HUES6 (cell line): ENCODE measurements at regions not wholly inside any gene's neighbourhood (a gene's known extent, or its start where the extent isn't known, plus 50 kb on each side); places are given as distances from the start of the nearest gene placed in this dataset.

ENCODE experiments used
- H3K27ac ChIP-seq: 2 replicates; pipeline ENCODE4 v1.7.0; 2013; ENCODE audit warnings: low read depth, mild to moderate bottlenecking, low read length, inconsistent platforms
- H3K27me3 ChIP-seq: 2 replicates; pipeline ENCODE4 v1.6.1; 2013; ENCODE audit warnings: low read length; ENCODE audit not compliant: control insufficient read depth, insufficient read depth
- H3K36me3 ChIP-seq: 2 replicates; pipeline ENCODE4 v1.6.1; 2013; ENCODE audit warnings: low read length; ENCODE audit not compliant: control insufficient read depth, insufficient read depth
- H3K4me1 ChIP-seq: 2 replicates; pipeline ENCODE4 v1.6.1; 2013; ENCODE audit warnings: low read length; ENCODE audit not compliant: control insufficient read depth, insufficient read depth
- H3K4me3 ChIP-seq: 2 replicates; pipeline ENCODE4 v1.5.1; 2013; ENCODE audit warnings: low read depth, low read length
- H3K9ac ChIP-seq: one replicate; pipeline ENCODE4 v1.6.1; 2013; ENCODE audit warnings: mild to moderate bottlenecking, low read length
- H3K9me3 ChIP-seq: 2 replicates; pipeline ENCODE4 v1.6.1; 2013; ENCODE audit warnings: low read depth, low read length; ENCODE audit not compliant: control insufficient read depth, insufficient read depth

DNA sequence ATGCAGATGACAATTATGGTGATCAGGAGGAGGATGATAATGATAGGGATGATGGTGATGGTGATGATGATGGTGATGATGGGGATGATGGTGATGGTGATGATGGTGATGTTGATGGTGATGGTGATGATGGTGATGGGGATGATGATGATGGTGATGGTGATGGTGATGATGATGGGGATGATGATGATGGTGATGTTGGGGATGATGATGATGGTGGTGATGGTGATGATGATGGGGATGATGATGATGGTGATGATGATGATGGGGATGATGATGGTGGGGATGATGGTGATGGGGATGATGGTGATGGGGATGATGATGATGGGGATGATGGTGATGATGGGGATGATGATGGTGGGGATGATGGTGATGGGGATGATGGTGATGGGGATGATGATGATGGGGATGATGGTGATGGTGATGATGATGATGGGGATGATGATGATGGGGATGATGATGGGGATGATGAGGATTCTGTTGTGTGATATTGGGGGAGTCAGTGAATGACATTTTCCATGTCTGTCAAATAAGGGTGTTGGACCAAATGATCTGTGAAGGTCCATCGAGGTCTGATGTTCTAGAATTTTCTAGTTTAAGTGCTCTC is 65.6 kb upstream of the RPL11 start:
- H3K27ac ChIP-seq: no peak overlapping the region
- H3K36me3 ChIP-seq: no peaks in the 10 kb centered on the region
- H3K4me1 ChIP-seq: peaks cover 11% of the 10 kb centered on the region
- H3K27me3 ChIP-seq: peaks cover under 1% of the 10 kb centered on the region; the same call in 1 of the 2 replicates
- no peak overlapping the region for H3K9ac ChIP-seq
- H3K9me3 ChIP-seq: no peaks in the 10 kb centered on the region
- H3K4me3 ChIP-seq: no peak overlapping the region

DNA sequence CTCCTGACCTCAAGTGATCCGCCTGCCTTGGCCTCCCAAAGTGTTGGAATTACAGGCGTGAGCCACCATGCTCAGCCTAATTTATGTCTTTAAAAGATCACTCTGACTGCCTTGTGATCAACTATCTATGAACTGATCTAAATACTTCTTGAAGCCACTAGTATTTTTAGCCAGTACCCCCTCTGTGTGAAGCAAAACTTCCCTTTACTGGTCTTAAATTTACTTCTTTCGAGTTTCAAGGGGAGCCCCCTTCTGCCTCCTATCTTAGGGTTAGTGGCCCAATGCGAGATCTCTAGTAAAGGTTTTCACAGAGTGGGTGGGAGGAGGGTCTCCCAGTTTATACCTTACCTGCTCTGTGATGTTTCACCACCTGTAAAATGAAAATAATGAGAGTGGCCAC is 66.1 kb upstream of the RPL11 start:
- H3K36me3 ChIP-seq: no peaks in the 10 kb centered on the region
- H3K27ac ChIP-seq: no peak overlapping the region
- no peak overlapping the region for H3K9ac ChIP-seq
- H3K9me3 ChIP-seq: no peaks in the 10 kb centered on the region
- H3K4me3 ChIP-seq: no peak overlapping the region
- H3K27me3 ChIP-seq: peaks cover 6% of the 10 kb centered on the region
- peaks cover 11% of the 10 kb centered on the region for H3K4me1 ChIP-seq

DNA sequence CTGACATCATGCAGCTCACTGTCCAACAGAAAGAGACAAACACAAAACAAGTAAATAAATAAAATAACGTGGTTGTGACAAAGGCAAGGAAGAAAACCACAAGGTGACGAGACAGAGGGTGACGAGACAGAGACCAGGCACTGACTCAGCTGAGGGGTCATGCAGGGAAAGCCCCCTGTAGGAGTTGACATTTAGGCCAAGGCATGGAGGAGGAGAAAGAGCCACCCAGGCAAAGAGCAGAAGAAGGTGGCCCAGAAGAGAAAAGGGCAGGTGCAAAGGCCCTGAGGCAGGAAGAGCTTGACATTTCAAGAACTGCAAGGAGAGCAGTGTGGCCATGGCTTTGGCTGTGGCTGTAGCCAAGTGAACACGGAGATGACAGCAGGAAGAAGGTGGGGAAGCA is 65.1 kb upstream of the ID3 start:
- no peak overlapping the region for H3K9ac ChIP-seq
- H3K4me1 ChIP-seq: peaks cover 17% of the 10 kb centered on the region
- no peaks in the 10 kb centered on the region for H3K9me3 ChIP-seq
- H3K27ac ChIP-seq: no peak overlapping the region
- H3K36me3 ChIP-seq: no peaks in the 10 kb centered on the region
- peaks cover 16% of the 10 kb centered on the region for H3K27me3 ChIP-seq
- H3K4me3 ChIP-seq: no peak overlapping the region

DNA sequence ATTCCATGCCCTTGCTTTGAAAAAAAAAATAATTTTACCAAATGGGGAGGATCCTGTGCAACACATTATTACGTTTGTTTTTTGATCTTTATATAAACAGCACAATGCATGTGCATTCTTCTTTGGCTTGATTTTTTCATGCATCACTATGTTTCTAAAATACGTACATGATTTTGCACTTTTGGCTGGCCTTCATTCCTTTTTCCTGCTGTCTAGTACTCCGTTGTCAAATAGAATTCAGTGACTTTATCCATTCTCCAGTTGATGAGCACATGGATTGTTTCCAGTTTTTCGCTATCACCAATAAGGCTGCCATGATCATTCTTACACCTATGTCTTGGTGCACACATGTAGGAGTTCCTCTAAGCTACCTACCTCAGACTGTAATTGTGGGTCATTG is 63.0 kb upstream of the ID3 start:
- Histone ChIP-seq H3K27ac (no peak overlapping the region), H3K27me3 (peaks cover 29% of the 10 kb centered on the region), H3K4me3 (no peak overlapping the region), H3K4me1 (peaks cover 10% of the 10 kb centered on the region), H3K36me3 (no peaks in the 10 kb centered on the region), H3K9me3 (no peaks in the 10 kb centered on the region), H3K9ac (no peak overlapping the region)

DNA sequence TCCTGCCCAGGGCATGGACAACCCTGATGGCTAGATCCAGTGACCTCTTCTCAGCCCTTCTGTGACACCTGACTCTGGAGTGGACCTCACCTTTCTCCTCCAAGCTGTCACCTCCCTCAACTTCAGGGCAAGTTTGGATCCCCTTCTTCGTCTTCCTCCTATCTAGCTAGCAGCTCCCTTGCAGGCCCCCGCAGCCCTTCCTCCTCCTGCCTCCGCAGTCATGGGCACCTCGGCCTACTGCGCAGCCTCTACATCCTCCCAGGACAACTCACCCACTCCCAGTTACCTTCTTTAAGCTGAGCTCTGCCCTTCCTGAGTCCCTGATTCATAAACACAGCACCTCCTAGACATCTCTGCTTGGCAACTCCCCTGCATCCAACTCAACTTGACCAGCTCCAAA is 61.3 kb upstream of the ID3 start:
- Histone ChIP-seq H3K27ac (no peak overlapping the region), H3K27me3 (peaks cover 29% of the 10 kb centered on the region), H3K4me3 (no peak overlapping the region), H3K9me3 (no peaks in the 10 kb centered on the region), H3K36me3 (no peaks in the 10 kb centered on the region), H3K9ac (no peak overlapping the region), H3K4me1 (peaks cover 6% of the 10 kb centered on the region; the same call in 1 of the 2 replicates)

DNA sequence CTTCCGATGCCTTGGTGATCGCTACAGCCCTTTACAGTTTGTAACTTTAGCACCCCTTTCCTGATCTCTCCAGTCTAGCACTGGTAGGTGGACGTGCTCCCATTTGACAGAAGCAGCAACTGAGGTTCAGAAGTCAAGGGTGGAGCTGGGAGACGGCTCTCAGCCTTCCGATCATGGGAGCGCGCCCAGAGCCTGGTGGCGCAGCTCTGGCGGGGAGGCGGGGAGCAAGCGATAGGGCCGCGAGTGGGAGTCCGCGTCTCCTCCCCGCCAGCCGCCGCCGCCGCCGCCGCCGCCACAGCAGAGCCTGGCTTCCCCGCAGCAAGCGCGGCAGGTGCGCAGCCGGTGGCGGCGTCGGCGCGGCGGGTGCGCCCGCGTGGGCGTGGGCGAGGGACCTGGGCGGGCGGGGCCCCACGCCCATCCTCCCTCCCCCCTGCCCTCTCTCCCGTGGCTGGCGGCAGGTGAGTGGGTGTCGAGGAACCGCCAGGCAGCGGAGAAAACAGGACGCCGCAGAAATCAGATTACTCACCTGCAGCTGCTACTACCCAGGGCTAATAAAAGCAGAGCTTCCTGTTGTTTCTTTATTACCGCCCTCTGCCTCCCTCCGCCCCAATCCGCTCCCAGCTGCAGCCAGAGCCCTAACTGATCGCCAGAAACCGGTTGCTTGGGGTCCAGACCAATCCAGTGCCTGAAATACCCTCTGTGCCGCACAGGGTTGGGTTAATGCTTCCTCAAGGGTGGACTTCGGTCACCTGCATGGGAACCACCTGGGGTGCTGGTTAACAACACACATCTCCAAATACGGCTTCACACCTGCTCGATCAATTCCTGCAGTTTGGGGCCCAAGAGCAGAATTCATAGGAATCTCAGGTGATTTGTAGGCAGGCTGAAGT is 60.2 kb upstream of the ID3 start:
- H3K27me3 ChIP-seq: peaks cover 29% of the 10 kb centered on the region
- H3K36me3 ChIP-seq: no peaks in the 10 kb centered on the region
- no peak overlapping the region for H3K27ac ChIP-seq
- H3K9me3 ChIP-seq: no peaks in the 10 kb centered on the region
- peak overlapping the region; percentile 44 for H3K4me3 ChIP-seq
- no peak overlapping the region for H3K9ac ChIP-seq
- H3K4me1 ChIP-seq: peaks cover 6% of the 10 kb centered on the region; the same call in 1 of the 2 replicates

DNA sequence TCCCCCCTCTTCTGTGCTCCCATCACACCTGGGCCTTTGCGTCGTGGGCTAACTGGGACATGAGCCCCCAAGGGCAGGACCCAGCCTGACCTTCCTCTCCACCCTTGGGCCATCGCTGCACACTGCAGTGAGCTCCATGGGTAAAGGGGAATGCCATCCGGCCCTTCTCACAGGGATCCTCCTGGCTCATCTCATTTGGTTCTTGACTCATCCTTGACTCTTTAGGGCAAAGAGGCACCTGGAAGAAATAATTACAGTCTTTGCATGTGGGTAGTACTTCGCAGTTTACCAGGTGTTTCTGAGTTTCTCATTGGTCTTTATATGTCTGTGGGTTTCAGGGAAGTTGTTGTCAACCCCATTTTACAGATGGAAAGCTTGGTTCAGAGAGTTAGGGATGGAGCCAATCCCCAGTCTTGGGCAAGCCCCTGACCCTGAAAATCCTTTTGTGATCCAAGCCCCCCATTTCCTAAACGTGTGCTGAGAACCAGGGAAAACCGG is 59.3 kb upstream of the ID3 start:
- Histone ChIP-seq H3K4me1 (peaks cover 6% of the 10 kb centered on the region; the same call in 1 of the 2 replicates), H3K4me3 (no peak overlapping the region), H3K27me3 (peaks cover 29% of the 10 kb centered on the region), H3K27ac (no peak overlapping the region), H3K36me3 (no peaks in the 10 kb centered on the region), H3K9me3 (no peaks in the 10 kb centered on the region), H3K9ac (no peak overlapping the region)

DNA sequence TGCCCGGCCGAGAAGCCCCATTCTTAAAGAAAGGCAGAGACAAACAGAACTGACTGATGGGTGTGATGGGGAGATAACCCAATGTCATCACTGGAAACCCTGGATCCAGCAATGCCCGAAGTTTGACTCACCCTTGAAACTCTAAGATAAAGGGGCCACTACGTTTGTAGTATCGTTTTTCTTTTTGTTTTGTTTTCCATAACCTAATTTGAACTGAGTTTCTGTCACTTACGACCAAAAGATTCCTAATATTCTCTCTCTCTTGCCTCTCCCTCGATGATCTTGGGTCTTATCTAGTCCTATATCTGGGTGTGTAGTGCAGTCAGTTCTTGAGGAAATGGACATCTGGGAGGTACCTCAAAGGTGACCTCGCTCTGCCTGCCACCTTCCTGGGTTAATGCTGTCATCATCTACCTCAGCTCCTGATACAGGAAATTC is 57.8 kb upstream of the ID3 start:
- Histone ChIP-seq H3K4me3 (no peak overlapping the region), H3K27ac (no peak overlapping the region), H3K27me3 (peaks cover 29% of the 10 kb centered on the region), H3K36me3 (no peaks in the 10 kb centered on the region), H3K9me3 (no peaks in the 10 kb centered on the region), H3K9ac (no peak overlapping the region), H3K4me1 (peaks cover 21% of the 10 kb centered on the region)

DNA sequence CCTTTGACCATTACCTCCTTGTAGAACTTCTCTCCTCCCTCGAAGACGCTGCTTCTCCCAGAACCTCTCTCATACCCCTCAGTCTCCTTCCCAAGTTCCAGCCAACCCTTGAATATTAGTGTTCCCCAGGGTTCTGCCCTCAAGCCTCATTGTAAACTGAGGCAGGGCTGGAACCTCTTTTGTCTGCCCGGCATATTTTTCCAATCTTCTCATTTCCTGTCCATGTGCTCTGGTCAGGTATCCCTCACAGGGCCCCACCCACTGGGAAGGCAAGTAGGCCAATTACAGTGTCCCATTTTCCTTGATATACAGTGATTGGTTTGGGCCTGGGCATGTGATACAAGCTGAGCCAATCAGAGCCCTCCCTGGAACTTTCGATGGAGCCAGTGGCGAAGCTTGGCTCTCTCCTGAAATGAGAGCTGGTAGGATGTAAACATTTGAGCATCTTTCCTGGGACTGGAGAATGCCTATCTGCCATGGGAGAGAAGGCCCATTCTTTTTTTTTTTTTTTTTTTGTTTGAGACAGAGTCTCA is 57.1 kb upstream of the ID3 start:
- H3K4me1 ChIP-seq: peaks cover 24% of the 10 kb centered on the region
- no peak overlapping the region for H3K4me3 ChIP-seq
- peaks cover 29% of the 10 kb centered on the region for H3K27me3 ChIP-seq
- H3K27ac ChIP-seq: no peak overlapping the region
- no peaks in the 10 kb centered on the region for H3K36me3 ChIP-seq
- no peaks in the 10 kb centered on the region for H3K9me3 ChIP-seq
- no peak overlapping the region for H3K9ac ChIP-seq

DNA sequence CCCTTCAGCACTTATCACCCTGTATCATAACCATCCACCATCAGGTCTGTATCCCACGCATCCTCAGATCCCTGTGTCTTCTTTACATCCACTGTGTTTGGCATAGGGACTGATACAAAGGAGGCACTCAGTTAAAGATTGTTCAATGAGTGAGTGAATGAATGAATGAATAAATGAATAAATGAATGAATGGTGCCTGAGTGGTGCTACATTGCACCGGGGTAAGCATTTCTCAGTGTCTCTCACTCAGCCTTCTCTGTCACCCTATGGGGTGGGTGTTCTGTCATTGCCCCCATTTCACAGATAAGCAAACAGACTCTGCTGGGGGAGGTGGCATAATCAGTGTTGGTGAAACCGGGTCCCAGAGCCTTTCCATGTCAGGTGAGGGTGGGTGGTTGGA is 56.6 kb upstream of the ID3 start:
- H3K9me3 ChIP-seq: no peaks in the 10 kb centered on the region
- H3K4me3 ChIP-seq: no peak overlapping the region
- peaks cover 27% of the 10 kb centered on the region for H3K27me3 ChIP-seq
- H3K27ac ChIP-seq: no peak overlapping the region
- H3K9ac ChIP-seq: no peak overlapping the region
- H3K4me1 ChIP-seq: peaks cover 24% of the 10 kb centered on the region
- no peaks in the 10 kb centered on the region for H3K36me3 ChIP-seq

DNA sequence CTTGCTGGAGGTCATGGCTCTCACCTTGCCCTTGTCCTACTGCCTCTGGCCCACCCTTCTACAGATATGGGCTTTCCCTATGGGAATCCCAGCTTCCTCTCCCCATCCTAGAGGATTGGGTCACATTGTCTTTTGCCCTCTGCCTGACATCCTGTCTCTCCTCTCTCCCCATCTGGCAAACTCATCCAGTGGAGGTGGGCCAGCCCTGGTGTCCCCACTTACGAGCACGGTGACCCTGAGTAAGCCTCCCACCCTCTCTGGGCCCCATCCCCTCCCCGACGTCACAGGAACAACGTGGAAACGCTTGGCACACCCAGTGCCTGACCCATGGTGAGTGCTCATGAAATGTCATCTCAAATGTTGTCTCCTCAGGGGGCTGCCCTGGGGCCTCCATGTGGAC is 56.1 kb upstream of the ID3 start:
- no peak overlapping the region for H3K27ac ChIP-seq
- no peaks in the 10 kb centered on the region for H3K36me3 ChIP-seq
- H3K27me3 ChIP-seq: peaks cover 22% of the 10 kb centered on the region
- H3K4me1 ChIP-seq: peaks cover 24% of the 10 kb centered on the region
- no peaks in the 10 kb centered on the region for H3K9me3 ChIP-seq
- H3K4me3 ChIP-seq: no peak overlapping the region
- H3K9ac ChIP-seq: no peak overlapping the region
